ENCODE measurements at regions not wholly inside any gene's neighbourhood (a gene's known extent, or its start where the extent isn't known, plus 50 kb on each side); places are given as distances from the start of the nearest gene placed in this dataset.

DNA sequence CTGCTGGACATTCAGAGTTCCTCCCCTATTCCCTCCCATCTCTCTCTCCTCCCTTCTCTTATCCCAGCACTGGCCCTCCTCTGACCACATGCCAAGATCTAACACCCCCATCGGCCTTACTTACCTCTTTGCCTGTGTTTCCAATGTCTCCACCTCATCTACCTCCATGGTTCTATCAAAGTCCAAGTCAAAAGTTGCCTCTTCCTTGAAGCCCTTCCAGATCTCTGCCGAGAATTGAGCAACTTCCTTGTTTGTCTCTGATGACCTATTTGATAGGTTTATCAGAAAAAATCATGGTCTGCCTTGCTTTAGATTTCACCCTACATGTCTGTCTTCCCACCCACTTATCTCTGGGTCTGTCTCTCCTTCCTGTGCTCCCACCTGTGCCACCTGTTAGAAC is 69.7 kb upstream of the ITGA11 start:
- Mint-ChIP-seq H3K36me3 (peaks cover under 1% of the 10 kb centered on the region; the same call in 1 of the 2 replicates), H3K9me3 (peaks cover 13% of the 10 kb centered on the region), H3K27me3 (ENCODE audit: low read depth) (peaks cover 3% of the 10 kb centered on the region; the same call in 1 of the 2 replicates), H3K4me3 (no peak overlapping the region), H3K4me1 (peaks cover 6% of the 10 kb centered on the region), H3K27ac (no peak overlapping the region)
- no peak for TF ChIP-seq ZNF416 (CRISPR knock-in tag; IDR thresholded peaks at IDR 0.05)
- no peak for TF ChIP-seq SMAD3 (CRISPR knock-in tag; IDR thresholded peaks at IDR 0.05; ENCODE audit: borderline replicate concordance)
- no peak for TF ChIP-seq NFATC4 (CRISPR knock-in tag; IDR thresholded peaks at IDR 0.05)
- TF ChIP-seq, protein P1, sequence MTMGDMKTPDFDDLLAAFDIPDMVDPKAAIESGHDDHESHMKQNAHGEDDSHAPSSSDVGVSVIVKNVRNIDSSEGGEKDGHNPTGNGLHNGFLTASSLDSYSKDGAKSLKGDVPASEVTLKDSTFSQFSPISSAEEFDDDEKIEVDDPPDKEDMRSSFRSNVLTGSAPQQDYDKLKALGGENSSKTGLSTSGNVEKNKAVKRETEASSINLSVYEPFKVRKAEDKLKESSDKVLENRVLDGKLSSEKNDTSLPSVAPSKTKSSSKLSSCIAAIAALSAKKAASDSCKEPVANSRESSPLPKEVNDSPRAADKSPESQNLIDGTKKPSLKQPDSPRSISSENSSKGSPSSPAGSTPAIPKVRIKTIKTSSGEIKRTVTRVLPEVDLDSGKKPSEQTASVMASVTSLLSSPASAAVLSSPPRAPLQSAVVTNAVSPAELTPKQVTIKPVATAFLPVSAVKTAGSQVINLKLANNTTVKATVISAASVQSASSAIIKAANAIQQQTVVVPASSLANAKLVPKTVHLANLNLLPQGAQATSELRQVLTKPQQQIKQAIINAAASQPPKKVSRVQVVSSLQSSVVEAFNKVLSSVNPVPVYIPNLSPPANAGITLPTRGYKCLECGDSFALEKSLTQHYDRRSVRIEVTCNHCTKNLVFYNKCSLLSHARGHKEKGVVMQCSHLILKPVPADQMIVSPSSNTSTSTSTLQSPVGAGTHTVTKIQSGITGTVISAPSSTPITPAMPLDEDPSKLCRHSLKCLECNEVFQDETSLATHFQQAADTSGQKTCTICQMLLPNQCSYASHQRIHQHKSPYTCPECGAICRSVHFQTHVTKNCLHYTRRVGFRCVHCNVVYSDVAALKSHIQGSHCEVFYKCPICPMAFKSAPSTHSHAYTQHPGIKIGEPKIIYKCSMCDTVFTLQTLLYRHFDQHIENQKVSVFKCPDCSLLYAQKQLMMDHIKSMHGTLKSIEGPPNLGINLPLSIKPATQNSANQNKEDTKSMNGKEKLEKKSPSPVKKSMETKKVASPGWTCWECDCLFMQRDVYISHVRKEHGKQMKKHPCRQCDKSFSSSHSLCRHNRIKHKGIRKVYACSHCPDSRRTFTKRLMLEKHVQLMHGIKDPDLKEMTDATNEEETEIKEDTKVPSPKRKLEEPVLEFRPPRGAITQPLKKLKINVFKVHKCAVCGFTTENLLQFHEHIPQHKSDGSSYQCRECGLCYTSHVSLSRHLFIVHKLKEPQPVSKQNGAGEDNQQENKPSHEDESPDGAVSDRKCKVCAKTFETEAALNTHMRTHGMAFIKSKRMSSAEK (CRISPR knock-in tag; IDR thresholded peaks at IDR 0.05; ENCODE audit: borderline replicate concordance) = no peak
- TF ChIP-seq, protein P2, sequence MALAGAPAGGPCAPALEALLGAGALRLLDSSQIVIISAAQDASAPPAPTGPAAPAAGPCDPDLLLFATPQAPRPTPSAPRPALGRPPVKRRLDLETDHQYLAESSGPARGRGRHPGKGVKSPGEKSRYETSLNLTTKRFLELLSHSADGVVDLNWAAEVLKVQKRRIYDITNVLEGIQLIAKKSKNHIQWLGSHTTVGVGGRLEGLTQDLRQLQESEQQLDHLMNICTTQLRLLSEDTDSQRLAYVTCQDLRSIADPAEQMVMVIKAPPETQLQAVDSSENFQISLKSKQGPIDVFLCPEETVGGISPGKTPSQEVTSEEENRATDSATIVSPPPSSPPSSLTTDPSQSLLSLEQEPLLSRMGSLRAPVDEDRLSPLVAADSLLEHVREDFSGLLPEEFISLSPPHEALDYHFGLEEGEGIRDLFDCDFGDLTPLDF (CRISPR knock-in tag; IDR thresholded peaks at IDR 0.05) = no peak
- no peak for TF ChIP-seq SMAD4 (CRISPR knock-in tag; IDR thresholded peaks at IDR 0.05)
- no peak for TF ChIP-seq HMGA2 (CRISPR knock-in tag; IDR thresholded peaks at IDR 0.05)
- TF ChIP-seq TP53 (CRISPR knock-in tag; IDR thresholded peaks at IDR 0.05) = no peak
- no peak for TF ChIP-seq ZNF263 (CRISPR knock-in tag; IDR thresholded peaks at IDR 0.05; ENCODE audit: low read depth)
- TF ChIP-seq, protein P3, sequence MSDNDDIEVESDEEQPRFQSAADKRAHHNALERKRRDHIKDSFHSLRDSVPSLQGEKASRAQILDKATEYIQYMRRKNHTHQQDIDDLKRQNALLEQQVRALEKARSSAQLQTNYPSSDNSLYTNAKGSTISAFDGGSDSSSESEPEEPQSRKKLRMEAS (CRISPR knock-in tag; IDR thresholded peaks at IDR 0.05) = no peak
- TF ChIP-seq FOXP1 (CRISPR knock-in tag; IDR thresholded peaks at IDR 0.05; ENCODE audit: borderline replicate concordance) = no peak
- DNase-seq (ENCODE audit: low spot score) (no peak), ATAC-seq (no peak)
- CTCF ChIA-PET = interaction anchor here (1.2 to 1.5 kb wide), 2 partner anchors 37 to 195 kb away, joined by 3 to 4 read pairs; no protein-coding TSS in a partner anchor
- POLR2A ChIA-PET = no interaction called here

DNA sequence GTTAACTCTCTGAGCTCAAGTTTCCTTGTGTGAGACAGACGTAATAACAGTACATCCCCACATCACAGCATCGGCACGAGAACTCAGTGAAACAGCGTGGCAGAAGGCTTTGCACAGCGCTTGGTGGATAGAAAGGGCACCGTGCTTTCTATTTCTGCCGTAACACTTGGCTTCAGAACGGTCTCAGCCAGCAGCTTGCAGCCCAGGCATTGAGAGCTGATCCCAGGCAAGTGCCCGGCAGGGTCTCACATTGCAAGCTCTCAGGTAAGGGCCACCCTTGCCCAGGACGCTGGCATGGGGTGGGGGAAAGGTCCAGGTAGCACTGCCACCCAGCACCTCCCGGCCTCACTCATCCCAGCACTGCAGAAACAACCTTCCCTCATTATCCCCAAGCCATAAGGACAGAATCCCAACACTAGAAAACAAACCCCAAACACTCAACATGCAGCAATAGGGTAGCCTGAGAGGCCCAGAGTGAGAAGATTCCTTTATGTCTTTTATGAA is 70.5 kb upstream of the ITGA11 start:
- TF ChIP-seq KAT7 (CRISPR knock-in tag; IDR thresholded peaks at IDR 0.05; ENCODE audit: borderline replicate concordance) (no peak), ETV6 (CRISPR knock-in tag; IDR thresholded peaks at IDR 0.05) (no peak), JUN (CRISPR knock-in tag; IDR thresholded peaks at IDR 0.05) (no peak), SMAD3 (CRISPR knock-in tag; IDR thresholded peaks at IDR 0.05; ENCODE audit: borderline replicate concordance) (no peak), NFYB (CRISPR knock-in tag; conservative IDR thresholded peaks at IDR 0.05; ENCODE audit: low read depth) (no peak), NR3C1 (CRISPR knock-in tag; conservative IDR thresholded peaks at IDR 0.05; ENCODE audit: low read depth) (no peak), MXD4 (CRISPR knock-in tag; IDR thresholded peaks at IDR 0.05; ENCODE audit: borderline replicate concordance) (no peak)
- TF ChIP-seq, protein P1 (CRISPR knock-in tag; IDR thresholded peaks at IDR 0.05; ENCODE audit: borderline replicate concordance) = no peak
- TF ChIP-seq, protein P4, sequence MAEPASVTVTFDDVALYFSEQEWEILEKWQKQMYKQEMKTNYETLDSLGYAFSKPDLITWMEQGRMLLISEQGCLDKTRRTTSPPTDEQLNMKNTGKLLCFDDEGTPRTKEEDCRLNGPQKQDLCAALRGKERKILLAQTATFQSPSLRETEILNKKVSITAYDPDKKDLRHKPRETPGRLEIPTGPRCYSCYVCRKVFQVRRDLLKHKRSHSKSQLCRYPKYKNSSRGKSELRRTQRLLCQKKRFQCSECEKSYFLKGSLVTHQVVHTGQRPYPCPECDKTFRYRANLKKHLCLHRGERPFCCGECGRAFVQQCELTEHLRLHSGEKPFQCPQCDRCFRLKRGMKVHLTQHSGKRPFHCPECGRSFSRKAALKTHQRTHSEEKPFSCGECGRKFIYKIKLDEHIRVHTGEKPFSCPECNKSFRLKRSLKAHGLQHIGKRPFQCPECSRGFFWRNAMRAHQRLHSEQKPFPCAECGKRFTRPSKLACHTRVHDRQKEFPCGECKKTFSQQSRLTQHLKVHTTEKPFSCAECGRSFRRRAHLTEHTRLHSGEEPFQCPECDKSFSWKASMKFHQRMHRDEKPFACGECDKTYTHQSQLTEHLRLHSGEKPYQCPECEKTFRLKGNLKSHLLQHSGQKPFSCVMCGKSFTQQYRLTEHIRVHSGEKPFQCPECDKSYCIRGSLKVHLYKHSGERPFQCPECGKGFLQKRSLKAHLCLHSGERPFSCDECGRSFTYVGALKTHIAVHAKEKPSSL (CRISPR knock-in tag; conservative IDR thresholded peaks at IDR 0.05) = no peak
- TF ChIP-seq, protein P5, sequence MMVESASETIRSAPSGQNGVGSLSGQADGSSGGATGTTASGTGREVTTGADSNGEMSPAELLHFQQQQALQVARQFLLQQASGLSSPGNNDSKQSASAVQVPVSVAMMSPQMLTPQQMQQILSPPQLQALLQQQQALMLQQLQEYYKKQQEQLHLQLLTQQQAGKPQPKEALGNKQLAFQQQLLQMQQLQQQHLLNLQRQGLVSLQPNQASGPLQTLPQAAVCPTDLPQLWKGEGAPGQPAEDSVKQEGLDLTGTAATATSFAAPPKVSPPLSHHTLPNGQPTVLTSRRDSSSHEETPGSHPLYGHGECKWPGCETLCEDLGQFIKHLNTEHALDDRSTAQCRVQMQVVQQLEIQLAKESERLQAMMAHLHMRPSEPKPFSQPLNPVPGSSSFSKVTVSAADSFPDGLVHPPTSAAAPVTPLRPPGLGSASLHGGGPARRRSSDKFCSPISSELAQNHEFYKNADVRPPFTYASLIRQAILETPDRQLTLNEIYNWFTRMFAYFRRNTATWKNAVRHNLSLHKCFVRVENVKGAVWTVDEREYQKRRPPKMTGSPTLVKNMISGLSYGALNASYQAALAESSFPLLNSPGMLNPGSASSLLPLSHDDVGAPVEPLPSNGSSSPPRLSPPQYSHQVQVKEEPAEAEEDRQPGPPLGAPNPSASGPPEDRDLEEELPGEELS (CRISPR knock-in tag; IDR thresholded peaks at IDR 0.05) = no peak
- TF ChIP-seq, protein P2 (CRISPR knock-in tag; IDR thresholded peaks at IDR 0.05) = no peak
- ChIA-PET CTCF (interaction anchor here (1.2 to 1.5 kb wide), 2 partner anchors 36 to 196 kb away, joined by 3 to 4 read pairs; no protein-coding TSS in a partner anchor), POLR2A (no interaction called here)
- Mint-ChIP-seq H3K27me3 (ENCODE audit: low read depth) (peaks cover 3% of the 10 kb centered on the region; the same call in 1 of the 2 replicates), H3K4me1 (peaks cover 14% of the 10 kb centered on the region), H3K36me3 (peaks cover 7% of the 10 kb centered on the region), H3K4me3 (no peak overlapping the region), H3K9me3 (peaks cover 22% of the 10 kb centered on the region), H3K27ac (no peak overlapping the region)
- DNase-seq (ENCODE audit: low spot score) (no peak), ATAC-seq (no peak)

All from WTC11 (cell line).